ENCODE measurements at regions not wholly inside any gene's neighbourhood (a gene's known extent, or its start where the extent isn't known, plus 50 kb on each side); places are given as distances from the start of the nearest gene placed in this dataset.

- no peak overlapping the region for H3K27ac ChIP-seq
- TF ChIP-seq ZFX (IDR thresholded peaks at IDR 0.05) = no peak
Measured at GRCh38 chr6:130514712-130515111, 148.9 kb downstream of the TMEM200A start.

GRCh38 chr6:130515306-130515705, 149.5 kb downstream of the TMEM200A start:
- no peak for TF ChIP-seq ZFX (IDR thresholded peaks at IDR 0.05)
- no peak for TF ChIP-seq CTCF (conservative IDR thresholded peaks at IDR 0.05)
- no peak overlapping the region for H3K27ac ChIP-seq

GRCh38 chr6:130516604-130517003, 150.8 kb downstream of the TMEM200A start:
- H3K27ac ChIP-seq = no peak overlapping the region

GRCh38 chr6:130517444-130517931, 151.7 kb downstream of the TMEM200A start:
- H3K27ac ChIP-seq = no peak overlapping the region

More at GRCh38 chr6:130516604-130517003, 150.8 kb downstream of the TMEM200A start:
- no peak for TF ChIP-seq CTCF (conservative IDR thresholded peaks at IDR 0.05)
- TF ChIP-seq ZFX (IDR thresholded peaks at IDR 0.05) = no peak

GRCh38 chr6:130518588-130518987, 152.8 kb downstream of the TMEM200A start:
- no peak overlapping the region for H3K27ac ChIP-seq
- no peak for TF ChIP-seq CTCF (conservative IDR thresholded peaks at IDR 0.05)
- TF ChIP-seq ZFX (IDR thresholded peaks at IDR 0.05) = no peak

More at GRCh38 chr6:130517444-130517931, 151.7 kb downstream of the TMEM200A start:
- TF ChIP-seq ZFX (IDR thresholded peaks at IDR 0.05) (no peak), CTCF (conservative IDR thresholded peaks at IDR 0.05) (no peak)

GRCh38 chr6:130520221-130520620, 154.4 kb downstream of the TMEM200A start:
- no peak for TF ChIP-seq ZFX (IDR thresholded peaks at IDR 0.05)
- TF ChIP-seq CTCF (conservative IDR thresholded peaks at IDR 0.05) = no peak
- no peak overlapping the region for H3K27ac ChIP-seq

- H3K27ac ChIP-seq = no peak overlapping the region
- TF ChIP-seq CTCF (conservative IDR thresholded peaks at IDR 0.05) = no peak
- no peak for TF ChIP-seq ZFX (IDR thresholded peaks at IDR 0.05)
Measured at GRCh38 chr6:130520801-130521200, 155.0 kb downstream of the TMEM200A start.

- H3K27ac ChIP-seq = no peak overlapping the region
- TF ChIP-seq ZFX (IDR thresholded peaks at IDR 0.05) (no peak), CTCF (conservative IDR thresholded peaks at IDR 0.05) (no peak)
Measured at GRCh38 chr6:130524552-130524951, 158.7 kb downstream of the TMEM200A start.

Data from C4-2B (cell line).